ENCODE measurements at regions not wholly inside any gene's neighbourhood (a gene's known extent, or its start where the extent isn't known, plus 50 kb on each side); places are given as distances from the start of the nearest gene placed in this dataset.
"Not testable (repeated sequence)": the region's sequence is repeated elsewhere in the genome, so short reads cannot be mapped to it uniquely, and the experiment has no call there.

DNA sequence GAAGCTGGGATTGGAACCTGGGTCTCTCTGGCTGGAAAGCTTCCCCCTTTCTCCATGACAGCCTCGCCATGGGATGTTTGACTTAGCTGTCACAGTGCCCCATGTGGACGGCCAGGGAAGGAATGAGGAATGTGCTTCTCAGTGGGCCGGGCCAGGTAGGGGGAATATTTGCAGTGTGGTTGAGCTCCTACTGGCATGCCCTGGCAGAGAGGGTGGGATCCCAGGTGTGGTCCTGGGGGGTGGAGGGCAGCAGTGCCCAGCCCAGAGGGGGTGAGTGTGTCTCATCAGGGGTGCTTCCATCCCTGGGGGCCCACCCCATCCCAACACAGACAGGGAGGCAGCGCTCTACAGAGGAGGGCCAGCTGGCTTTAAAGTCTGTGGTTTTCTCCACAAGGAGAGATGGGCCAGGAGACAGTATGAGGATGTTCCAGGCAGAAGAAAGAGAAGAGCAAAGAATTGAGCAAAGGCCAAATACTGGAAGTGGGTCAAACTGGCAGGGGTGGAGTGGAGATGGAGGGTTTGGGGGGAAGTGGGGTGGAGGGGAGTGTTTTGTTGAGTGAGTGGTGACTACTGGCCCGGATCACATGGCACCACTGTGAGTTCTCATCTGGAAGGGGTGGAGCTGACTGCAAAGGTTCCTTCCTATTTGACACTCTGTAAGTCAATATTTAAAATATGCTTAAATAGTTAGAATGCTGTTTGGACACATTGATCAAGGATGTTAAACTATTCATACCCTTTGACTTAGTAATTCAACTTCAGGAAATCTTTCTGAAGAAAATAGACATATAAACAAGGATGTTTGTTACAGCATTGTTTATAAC is 94.0 kb downstream of the MYCN start:
- no peaks in the 10 kb centered on the region for H3K4me1 ChIP-seq (ENCODE audit: insufficient read depth, low read length)
- H3K9me3 ChIP-seq (ENCODE audit: low read depth, low read length) = no peaks in the 10 kb centered on the region
- no peaks in the 10 kb centered on the region for H3K27me3 ChIP-seq (ENCODE audit: insufficient read depth, low read length)
- H3K4me3 ChIP-seq (ENCODE audit: low read length) = no peak overlapping the region

DNA sequence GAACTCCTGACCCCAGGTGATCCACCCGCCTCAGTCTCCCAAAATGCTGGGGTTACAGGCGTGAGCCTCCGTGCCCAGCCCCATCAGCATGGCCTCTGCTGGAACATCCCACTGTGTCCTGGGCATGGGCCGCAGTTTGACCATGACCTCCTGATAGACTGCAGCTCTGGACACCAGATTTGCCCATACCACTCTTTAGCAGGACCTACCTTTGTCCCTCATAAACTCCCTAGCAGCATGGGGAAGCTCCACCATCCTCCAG is 92.6 kb downstream of the MYCN start:
- Histone ChIP-seq H3K27me3 (ENCODE audit: insufficient read depth, low read length) (no peaks in the 10 kb centered on the region), H3K4me1 (ENCODE audit: insufficient read depth, low read length) (no peaks in the 10 kb centered on the region), H3K9me3 (ENCODE audit: low read depth, low read length) (no peaks in the 10 kb centered on the region), H3K4me3 (ENCODE audit: low read length) (no peak overlapping the region)

DNA sequence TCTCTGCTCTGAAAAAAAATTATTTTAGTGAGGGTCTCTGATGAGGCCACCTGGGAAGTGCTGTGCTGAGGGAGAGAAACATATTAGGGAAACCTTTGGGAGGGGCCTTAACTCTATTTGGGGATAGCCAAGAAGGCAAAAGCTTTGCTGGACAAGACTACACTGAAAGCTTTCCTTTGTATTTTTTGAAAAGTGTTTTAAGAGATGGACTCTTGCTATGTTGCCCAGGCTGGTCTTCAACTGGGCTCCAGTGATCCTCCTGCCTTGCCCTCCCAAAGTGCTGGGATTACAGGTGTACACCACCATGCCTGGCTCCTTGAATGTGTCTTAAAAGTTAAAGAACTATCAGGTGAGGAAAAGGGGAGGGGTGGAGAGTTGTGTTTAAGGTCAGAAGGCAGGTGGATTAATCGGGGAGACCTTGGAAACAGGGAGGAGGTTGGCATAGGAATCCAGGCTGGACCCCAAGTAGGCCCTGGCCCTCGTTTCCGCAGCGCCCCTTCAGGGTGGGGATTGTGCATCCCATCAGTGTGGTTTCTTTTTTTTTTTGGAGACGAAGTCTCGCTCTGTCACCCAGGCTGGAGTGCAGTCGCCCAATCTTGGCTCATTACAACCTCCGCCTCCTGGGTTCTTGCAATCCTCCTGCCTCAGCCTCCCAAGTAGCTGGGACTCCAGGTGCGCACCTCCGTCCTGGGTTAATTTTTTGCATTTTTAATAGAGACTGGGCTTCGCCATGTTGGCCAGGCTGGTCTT is 92.1 kb downstream of the MYCN start:
- Histone ChIP-seq H3K27me3 (ENCODE audit: insufficient read depth, low read length) (no peaks in the 10 kb centered on the region), H3K4me1 (ENCODE audit: insufficient read depth, low read length) (no peaks in the 10 kb centered on the region), H3K9me3 (ENCODE audit: low read depth, low read length) (no peaks in the 10 kb centered on the region), H3K4me3 (ENCODE audit: low read length) (no peak overlapping the region)

DNA sequence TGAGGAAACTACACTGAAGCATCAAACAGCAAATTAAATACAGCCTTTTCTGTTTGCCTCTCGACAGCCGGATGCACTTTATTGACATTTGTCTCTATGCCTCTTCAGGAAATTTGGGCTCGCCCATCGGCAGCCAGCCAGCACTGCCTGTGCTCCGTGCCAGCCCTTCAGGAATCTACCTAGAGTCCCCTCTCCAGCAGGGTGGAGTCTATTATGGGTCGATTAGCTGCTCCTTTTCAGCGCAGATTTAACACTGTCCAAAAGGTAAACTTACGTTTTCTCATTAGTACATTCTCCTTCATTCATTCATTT is 91.5 kb downstream of the MYCN start:
- no peaks in the 10 kb centered on the region for H3K9me3 ChIP-seq (ENCODE audit: low read depth, low read length)
- H3K4me3 ChIP-seq (ENCODE audit: low read length) = no peak overlapping the region
- no peaks in the 10 kb centered on the region for H3K4me1 ChIP-seq (ENCODE audit: insufficient read depth, low read length)
- H3K27me3 ChIP-seq (ENCODE audit: insufficient read depth, low read length) = no peaks in the 10 kb centered on the region

DNA sequence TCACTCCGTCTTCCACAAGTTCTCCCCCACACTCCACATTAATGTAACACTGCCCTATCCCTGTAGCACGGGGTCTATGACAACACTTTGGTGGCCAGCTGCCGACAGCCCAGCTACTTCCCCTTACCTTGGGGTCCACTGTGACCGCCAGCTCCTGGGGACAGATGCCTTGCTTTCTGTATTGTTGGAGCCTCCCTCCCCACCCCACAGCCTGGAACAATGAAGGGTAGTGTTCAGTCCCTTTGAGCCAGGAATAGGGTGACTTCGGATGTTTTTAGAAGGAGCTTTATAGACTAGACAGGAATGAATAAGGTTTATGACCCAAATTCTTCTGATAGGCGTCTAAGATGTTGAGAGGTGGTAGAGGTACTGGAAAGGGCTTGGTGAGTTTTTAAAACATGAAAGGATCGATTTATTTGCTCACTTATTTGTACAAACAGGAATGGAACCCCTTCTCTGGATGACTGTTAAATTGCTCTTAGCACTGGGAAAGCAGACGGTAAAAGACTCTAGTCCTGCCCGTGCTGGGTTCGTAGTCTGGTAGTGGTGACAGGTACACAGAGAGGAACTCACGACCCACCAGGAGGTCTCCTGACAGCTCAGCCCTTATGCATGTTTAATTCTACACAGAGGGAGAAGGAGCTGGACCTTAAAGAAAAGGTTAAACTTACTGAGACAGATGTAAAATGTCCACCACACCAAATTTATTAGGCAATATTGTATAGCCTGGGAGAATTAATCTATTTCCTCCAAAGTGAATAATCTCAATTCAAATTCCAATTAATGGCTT is 90.9 kb downstream of the MYCN start:
- H3K4me3 ChIP-seq (ENCODE audit: low read length) = no peak overlapping the region
- no peaks in the 10 kb centered on the region for H3K9me3 ChIP-seq (ENCODE audit: low read depth, low read length)
- no peaks in the 10 kb centered on the region for H3K4me1 ChIP-seq (ENCODE audit: insufficient read depth, low read length)
- no peaks in the 10 kb centered on the region for H3K27me3 ChIP-seq (ENCODE audit: insufficient read depth, low read length)

DNA sequence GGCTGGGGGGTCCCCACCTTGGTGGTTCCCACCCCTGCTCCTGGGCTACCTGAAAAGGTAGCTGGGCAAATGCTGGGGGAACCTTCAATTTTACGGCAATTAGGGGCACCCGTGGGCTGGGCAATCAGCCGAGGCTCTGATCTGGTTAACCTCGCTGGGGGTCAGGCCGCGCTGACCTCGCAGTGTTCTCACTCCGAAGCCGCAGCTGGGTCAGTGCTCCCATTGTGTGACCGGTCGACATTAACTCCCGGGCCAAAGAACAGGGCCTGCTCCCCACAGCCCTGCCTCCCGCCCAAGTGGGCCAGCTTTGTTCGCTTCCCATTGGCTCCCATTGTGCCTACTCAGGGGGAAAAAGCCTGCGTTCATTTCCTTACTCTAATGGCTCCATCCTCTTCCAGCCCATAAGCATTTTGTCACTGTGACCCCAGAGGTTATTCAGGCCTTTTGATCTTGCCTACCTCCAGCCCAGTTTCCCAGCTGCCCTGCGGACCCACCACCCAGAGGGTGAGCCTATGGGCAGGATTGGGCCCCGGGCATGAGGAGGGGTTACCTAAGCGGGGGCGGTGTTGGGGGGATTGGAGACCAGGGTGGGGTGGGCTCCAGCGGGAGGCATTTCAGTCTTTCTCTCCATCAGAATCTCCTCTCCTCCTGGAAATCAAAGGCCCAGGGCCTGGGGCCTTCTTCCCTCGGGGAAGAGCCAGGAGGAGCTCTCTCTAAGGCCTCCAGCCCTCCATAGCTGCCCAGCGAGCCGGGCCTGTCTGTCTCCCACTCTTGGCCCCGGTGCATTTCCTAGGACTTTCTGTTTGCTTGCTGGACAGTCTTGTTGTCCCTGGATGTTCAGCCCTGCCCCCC is 90.1 kb downstream of the MYCN start:
- H3K4me3 ChIP-seq (ENCODE audit: low read length) = no peak overlapping the region
- H3K9me3 ChIP-seq (ENCODE audit: low read depth, low read length) = no peaks in the 10 kb centered on the region
- H3K4me1 ChIP-seq (ENCODE audit: insufficient read depth, low read length) = no peaks in the 10 kb centered on the region
- no peaks in the 10 kb centered on the region for H3K27me3 ChIP-seq (ENCODE audit: insufficient read depth, low read length)

DNA sequence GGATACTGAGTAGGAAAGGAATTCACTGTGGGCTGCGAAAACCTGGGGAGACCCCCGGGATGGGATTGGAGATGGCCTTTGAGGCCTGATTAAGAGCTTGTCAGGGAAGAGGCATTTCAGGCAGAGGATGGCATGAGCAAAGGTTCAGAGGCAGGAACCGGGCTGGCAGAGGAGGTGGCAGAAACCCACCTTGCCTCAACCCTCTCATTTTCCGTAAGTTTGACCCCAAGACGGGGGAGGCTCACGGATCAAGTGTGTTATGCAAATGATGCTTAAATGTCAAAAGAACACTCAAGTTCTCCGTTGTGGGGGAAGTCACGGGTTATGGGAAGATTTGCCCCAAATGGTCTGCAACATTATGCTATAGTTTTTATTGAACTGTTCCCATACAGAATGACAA is 88.3 kb downstream of the MYCN start:
- Histone ChIP-seq H3K4me3 (ENCODE audit: low read length) (no peak overlapping the region), H3K27me3 (ENCODE audit: insufficient read depth, low read length) (no peaks in the 10 kb centered on the region), H3K9me3 (ENCODE audit: low read depth, low read length) (no peaks in the 10 kb centered on the region), H3K4me1 (ENCODE audit: insufficient read depth, low read length) (no peaks in the 10 kb centered on the region)

DNA sequence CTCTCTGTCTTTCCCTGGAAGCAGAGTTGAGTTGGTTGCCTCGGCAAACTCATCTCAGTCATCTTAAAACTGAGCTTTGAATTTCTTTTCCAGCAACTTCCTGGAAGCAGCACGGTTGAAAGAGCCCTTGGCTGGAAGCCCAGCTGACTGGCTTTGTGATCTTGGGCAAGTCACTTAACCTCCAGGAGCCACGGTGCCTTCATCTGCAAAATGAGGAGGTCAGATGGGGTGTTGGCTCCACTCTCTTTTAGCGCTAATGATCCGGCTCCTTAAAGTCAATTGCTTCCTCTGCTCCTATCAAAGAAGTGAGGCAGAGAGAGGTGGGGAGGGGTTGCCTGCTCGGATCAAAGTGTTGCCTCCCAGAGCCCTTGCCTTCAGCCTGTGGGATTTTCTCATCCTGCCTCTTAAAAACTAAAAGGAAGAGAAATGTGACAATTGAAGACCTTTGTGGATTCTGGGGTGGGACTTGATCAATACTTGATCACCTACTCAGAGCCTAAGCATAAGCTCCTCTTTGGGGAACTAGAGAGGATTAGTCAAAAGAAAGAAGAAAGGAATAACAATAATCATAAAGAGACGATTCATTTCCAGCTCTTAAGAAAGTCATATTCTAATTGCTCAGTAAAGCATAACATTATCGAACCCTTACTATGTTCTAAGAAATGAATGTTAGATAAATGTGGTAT is 86.6 kb downstream of the MYCN start:
- no peaks in the 10 kb centered on the region for H3K4me1 ChIP-seq (ENCODE audit: insufficient read depth, low read length)
- no peak overlapping the region for H3K4me3 ChIP-seq (ENCODE audit: low read length)
- H3K27me3 ChIP-seq (ENCODE audit: insufficient read depth, low read length) = no peaks in the 10 kb centered on the region
- no peaks in the 10 kb centered on the region for H3K9me3 ChIP-seq (ENCODE audit: low read depth, low read length)

DNA sequence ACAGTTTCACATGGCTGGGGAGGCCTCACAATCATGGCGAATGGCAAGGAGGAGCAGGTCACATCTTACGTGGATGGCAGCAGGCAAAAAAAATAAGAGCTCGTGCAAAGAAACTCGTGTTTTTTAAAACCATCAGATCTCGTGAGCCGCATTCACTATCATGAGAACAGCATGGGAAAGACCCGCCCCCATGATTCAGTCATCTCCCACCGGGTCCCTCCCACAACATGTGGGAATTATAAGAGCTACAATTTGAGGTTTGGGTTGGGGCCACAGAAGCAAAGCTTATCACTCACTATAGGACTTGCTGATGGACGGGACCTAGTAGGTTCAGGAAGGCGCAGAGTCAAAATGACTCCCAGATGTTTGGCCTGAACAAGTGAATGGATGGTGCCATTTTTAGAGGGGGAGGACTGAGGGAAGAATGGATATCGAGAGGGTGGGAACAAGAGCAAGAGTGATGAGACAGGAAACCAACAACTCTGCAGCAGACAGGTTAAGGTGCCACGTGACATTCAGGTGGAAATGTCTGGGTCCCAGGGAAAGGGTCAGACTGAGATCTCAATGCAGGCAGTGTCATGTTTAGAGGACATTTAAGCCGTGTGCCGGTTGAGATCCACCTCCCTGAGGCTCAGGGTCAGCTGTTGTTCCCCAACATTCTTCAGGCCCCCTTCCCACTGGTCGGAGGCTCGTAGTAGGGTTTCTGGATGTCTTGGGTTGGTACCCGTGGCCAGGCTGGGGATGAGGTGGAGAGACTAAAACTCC is 85.7 kb downstream of the MYCN start:
- H3K9me3 ChIP-seq (ENCODE audit: low read depth, low read length) = no peaks in the 10 kb centered on the region
- no peak overlapping the region for H3K4me3 ChIP-seq (ENCODE audit: low read length)
- H3K4me1 ChIP-seq (ENCODE audit: insufficient read depth, low read length) = no peaks in the 10 kb centered on the region
- H3K27me3 ChIP-seq (ENCODE audit: insufficient read depth, low read length) = no peaks in the 10 kb centered on the region

DNA sequence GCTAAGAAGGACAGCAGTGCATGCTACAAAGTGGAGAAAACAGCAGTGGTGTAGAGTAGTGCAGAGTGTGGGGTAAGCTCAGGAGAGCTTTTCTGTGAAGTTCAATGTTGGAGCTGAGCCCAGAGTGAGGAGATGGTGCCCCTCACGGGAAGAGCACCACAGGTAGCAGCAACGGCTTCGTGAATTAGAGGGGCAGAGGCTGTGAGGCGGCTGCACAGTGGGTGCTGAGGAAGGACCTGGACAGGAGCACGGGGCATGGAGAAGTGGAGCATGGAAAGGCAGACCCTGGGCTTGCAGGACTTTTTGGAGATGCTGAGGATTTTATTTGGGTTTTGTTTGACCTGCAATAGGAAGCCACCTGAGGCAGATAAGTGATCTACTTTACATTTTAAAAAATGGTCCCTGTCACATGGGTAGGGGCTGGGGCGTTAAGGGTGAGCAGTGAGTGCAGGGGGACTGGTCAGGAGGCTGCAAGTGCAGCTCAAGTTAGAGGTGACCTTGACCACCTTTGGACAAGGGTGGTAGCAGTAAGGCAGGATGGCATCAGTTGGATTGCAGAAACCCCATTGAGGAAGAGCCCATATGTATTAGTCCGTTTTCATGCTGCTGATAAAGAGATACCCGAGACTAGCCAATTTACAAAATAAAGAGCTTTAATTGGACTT is 85.0 kb downstream of the MYCN start:
- no peaks in the 10 kb centered on the region for H3K4me1 ChIP-seq (ENCODE audit: insufficient read depth, low read length)
- no peak overlapping the region for H3K4me3 ChIP-seq (ENCODE audit: low read length)
- no peaks in the 10 kb centered on the region for H3K27me3 ChIP-seq (ENCODE audit: insufficient read depth, low read length)
- no peaks in the 10 kb centered on the region for H3K9me3 ChIP-seq (ENCODE audit: low read depth, low read length)

DNA sequence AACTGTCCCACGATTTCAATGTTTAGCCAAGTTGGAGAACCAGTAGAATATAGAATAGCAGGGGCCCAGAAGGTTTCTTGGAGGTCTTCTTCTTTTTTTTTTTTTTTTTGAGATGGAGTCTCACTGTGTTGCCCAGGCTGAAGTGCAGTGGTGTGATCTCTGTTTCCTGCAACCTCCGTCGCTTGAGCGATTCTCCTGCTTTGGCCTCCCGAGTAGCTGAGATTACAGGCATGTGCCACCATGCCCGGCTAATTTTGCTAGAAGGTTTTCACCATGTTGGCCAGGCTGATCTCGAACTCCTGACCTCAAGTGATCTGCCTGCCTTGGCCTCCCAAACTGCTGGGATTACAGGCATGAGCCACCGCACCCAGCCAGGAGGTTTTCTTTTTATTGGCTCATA is 84.3 kb downstream of the MYCN start:
- H3K9me3 ChIP-seq (ENCODE audit: low read depth, low read length); H3K4me1 ChIP-seq (ENCODE audit: insufficient read depth, low read length); H3K4me3 ChIP-seq (ENCODE audit: low read length); H3K27me3 ChIP-seq (ENCODE audit: insufficient read depth, low read length): not testable (repeated sequence)

DNA sequence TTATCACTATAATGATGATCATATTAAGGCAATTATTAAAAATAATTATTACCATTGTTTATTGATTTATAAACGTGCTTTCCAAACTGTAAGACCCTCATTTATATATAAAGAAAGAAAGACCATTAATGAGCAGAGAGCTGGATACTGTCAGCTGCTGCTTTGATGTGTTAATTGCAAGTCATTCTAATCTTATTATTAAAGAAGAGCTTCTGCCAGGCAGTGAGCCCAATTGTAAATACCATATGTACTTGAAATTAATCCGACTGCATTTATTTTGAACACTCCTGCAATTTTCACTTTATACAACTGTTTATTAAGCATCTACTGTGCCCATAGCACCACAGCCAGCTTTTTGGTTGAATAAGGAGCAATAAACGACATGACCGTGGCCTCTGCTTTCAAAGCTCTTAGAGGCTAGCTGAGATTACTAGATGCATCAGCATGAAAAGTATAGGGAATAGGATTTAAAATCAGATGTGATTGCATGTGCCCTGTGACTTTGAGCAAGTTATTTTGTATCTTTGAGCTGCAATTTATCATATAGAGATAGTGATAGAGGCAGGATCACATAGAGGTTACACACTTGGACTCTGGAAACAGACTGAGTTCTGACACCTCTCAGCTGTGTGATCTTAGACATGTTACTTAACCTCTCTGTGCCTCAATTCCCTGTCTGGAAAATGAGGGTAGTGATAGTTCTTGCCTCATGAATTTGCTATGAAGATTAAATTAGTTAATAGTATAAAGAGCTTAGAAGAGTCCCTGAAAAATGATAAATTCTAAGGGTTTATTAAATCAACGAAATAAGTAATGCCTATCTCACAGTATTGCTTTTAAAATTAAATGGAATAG is 83.4 kb downstream of the MYCN start:
- H3K4me3 ChIP-seq (ENCODE audit: low read length) = no peak overlapping the region
- no peaks in the 10 kb centered on the region for H3K4me1 ChIP-seq (ENCODE audit: insufficient read depth, low read length)
- H3K9me3 ChIP-seq (ENCODE audit: low read depth, low read length) = no peaks in the 10 kb centered on the region
- no peaks in the 10 kb centered on the region for H3K27me3 ChIP-seq (ENCODE audit: insufficient read depth, low read length)
